BJ (cell line): ENCODE measurements at regions not wholly inside any gene's neighbourhood (a gene's known extent, or its start where the extent isn't known, plus 50 kb on each side); places are given as distances from the start of the nearest gene placed in this dataset.

ENCODE experiments used
- CTCF ChIA-PET: fragments of 350-600 bp; formaldehyde crosslinking; extraction: SDS; loops from one replicate; lab custom pipeline; 2021; ENCODE audit warnings: antibody characterized with exemption, inconsistent platforms; lab: Yijun Ruan, JAX
- POLR2A ChIA-PET: fragments of 300-600 bp; sonication (Branson Sonifier 250); formaldehyde crosslinking; extraction: SDS; loops from one replicate; lab custom pipeline; 2021; ENCODE audit warnings: antibody characterized with exemption; lab: Charles Lee
- DNase-seq: peaks from one replicate; pipeline ENCODE4 v3.0.0-alpha.2; 2011; ENCODE audit warnings: low read depth
- H3K27me3 ChIP-seq: 2 replicates; pipeline ENCODE4 v1.6.0; 2011; ENCODE audit warnings: low read length; ENCODE audit not compliant: control insufficient read depth, insufficient read depth
- H3K36me3 ChIP-seq: 2 replicates; pipeline ENCODE4 v1.5.1; 2011; ENCODE audit warnings: low read length; ENCODE audit not compliant: control insufficient read depth, insufficient read depth
- H3K4me3 ChIP-seq: 2 replicates; pipeline ENCODE4 v1.5.1; 2011; ENCODE audit warnings: low read depth, mild to moderate bottlenecking, control low read depth, low read length
- CTCF ChIP-seq: IDR thresholded peaks from 2 replicates; pipeline ENCODE4 v1.5.1; 2011; ENCODE audit warnings: low read depth, mild to moderate bottlenecking, control low read depth, inconsistent platforms, low read length, moderate library complexity; ENCODE audit not compliant: insufficient read depth

- Histone ChIP-seq H3K4me3 (no peak overlapping the region), H3K27me3 (no peaks in the 10 kb centered on the region), H3K36me3 (no peaks in the 10 kb centered on the region)
- ChIA-PET CTCF (no interaction called here), POLR2A (no interaction called here)
- DNase-seq = no peak
- no peak for TF ChIP-seq CTCF
These were observed 471.3 kb upstream of the KLF4 start for GRCh38 chr9:107960916-107961315.

GRCh38 chr9:107954312-107954711 is 464.7 kb upstream of the KLF4 start:
- DNase-seq = no peak
- Histone ChIP-seq H3K36me3 (no peaks in the 10 kb centered on the region), H3K27me3 (no peaks in the 10 kb centered on the region; the same call in 1 of the 2 replicates), H3K4me3 (no peak overlapping the region)
- ChIA-PET POLR2A (no interaction called here), CTCF (no interaction called here)
- TF ChIP-seq CTCF = no peak

GRCh38 chr9:107953556-107954125 is 464.1 kb upstream of the KLF4 start:
- CTCF ChIA-PET = no interaction called here
- POLR2A ChIA-PET = no interaction called here
- Histone ChIP-seq H3K4me3 (no peak overlapping the region), H3K27me3 (no peaks in the 10 kb centered on the region; the same call in 1 of the 2 replicates), H3K36me3 (no peaks in the 10 kb centered on the region)
- no peak for DNase-seq
- no peak for TF ChIP-seq CTCF

GRCh38 chr9:107952773-107953172 is 463.2 kb upstream of the KLF4 start:
- DNase-seq = no peak
- ChIA-PET POLR2A (no interaction called here), CTCF (no interaction called here)
- Histone ChIP-seq H3K27me3 (no peaks in the 10 kb centered on the region; the same call in 1 of the 2 replicates), H3K36me3 (no peaks in the 10 kb centered on the region), H3K4me3 (no peak overlapping the region)
- TF ChIP-seq CTCF = no peak

GRCh38 chr9:107951511-107951910 is 461.9 kb upstream of the KLF4 start:
- Histone ChIP-seq H3K36me3 (no peaks in the 10 kb centered on the region), H3K4me3 (no peak overlapping the region), H3K27me3 (no peaks in the 10 kb centered on the region; the same call in 1 of the 2 replicates)
- POLR2A ChIA-PET = no interaction called here
- no peak for DNase-seq
- CTCF ChIA-PET = no interaction called here
- TF ChIP-seq CTCF = no peak
